ENCODE measurements at regions not wholly inside any gene's neighbourhood (a gene's known extent, or its start where the extent isn't known, plus 50 kb on each side); places are given as distances from the start of the nearest gene placed in this dataset.
"Not testable (repeated sequence)": the region's sequence is repeated elsewhere in the genome, so short reads cannot be mapped to it uniquely, and the experiment has no call there.

DNA sequence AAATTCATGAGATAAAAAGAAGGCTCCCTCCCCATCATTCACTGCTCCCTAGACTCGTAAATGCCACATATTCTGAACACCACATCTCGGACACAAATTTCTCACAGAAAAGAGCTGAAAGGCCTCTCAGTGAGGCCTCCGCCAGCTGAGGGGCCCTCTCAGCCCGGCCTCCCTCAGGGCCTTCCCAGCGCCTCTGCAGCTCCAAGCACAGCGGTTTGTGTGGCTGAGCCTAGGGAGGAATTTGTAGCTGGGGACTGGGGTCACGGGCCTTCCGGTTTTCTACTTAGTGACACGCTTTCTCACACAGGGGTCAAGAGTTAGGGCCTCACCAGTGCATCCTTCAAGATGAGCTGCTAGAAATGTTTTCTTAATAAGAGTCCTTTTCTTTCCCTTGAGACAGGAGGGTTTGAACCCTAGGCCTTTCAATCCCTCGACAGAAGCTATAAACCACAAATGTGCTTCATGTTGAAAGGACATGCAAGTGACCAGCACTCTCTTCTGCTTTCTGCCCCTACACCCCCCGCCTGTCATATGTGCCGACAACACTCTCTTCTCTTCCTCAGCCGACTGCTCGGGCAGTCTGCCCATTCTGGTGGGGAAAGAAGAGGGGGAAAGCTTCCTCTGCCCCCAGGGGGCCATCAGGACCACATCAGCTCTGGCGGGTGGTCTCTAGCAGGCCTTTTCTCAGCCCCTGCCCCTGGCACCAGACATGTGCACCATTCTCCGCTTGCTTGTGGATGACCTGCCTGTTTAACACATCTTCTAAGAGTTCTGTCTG is 104.9 kb downstream of the CHIC2 start:
- DNase-seq = no peak

DNA sequence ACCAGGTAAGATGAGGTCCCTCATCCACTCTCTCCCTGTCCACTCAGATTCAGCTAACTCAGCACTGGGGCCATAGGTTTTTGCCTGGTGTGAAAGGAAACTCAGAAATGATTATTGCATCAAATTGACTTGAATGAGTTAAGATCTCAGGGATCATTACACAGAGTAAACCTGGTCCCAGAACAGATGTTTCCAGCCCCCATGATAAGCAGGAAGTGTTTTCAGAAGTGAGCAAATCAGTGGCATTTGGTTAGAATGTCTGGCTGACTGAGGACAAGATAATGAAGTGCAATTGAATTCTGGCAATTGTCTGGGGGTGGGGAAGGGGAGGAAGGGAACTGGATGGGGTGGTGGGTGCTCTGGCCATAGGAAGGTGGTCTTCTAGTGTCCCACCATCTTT is 108.0 kb downstream of the CHIC2 start:
- no peak for DNase-seq

DNA sequence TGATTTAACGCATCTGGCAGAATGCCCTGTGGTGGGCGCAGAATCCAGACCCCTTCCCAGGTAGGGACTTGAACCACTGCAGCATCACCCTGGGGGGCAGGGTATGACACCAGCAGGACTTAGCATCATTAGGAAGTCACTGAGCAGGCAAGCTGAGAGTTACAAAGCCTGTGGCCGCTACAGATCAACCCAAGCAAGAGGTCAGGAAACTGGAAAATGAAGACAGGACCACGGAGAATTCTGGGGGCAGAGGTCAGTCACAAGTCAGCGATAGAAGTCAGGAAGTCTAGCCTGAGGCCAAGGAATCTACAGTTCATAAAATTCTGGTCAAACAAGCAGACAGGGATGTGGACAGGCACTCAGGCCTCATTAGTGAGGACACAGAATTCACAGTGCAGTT is 108.4 kb downstream of the CHIC2 start:
- DNase-seq = no peak

DNA sequence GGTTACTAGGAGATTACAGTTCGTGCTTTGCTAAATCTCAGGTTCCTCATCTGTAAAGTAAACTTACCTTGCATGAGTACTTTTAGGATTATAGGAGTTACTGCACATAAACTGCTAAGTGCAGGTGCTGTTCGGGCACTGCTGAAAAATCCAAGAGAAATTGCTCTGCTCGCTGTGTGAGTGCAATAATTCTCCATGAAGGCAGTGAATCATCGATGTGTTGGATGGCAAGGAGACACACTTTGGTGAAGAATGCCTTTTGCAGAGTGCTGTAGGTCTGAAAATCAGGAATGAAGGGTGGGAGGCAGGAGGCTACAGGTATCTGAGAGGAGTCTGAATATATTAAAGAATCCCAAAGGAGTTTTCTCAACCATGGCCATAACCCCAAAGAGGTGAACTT is 113.0 kb downstream of the CHIC2 start:
- DNase-seq = no peak

DNA sequence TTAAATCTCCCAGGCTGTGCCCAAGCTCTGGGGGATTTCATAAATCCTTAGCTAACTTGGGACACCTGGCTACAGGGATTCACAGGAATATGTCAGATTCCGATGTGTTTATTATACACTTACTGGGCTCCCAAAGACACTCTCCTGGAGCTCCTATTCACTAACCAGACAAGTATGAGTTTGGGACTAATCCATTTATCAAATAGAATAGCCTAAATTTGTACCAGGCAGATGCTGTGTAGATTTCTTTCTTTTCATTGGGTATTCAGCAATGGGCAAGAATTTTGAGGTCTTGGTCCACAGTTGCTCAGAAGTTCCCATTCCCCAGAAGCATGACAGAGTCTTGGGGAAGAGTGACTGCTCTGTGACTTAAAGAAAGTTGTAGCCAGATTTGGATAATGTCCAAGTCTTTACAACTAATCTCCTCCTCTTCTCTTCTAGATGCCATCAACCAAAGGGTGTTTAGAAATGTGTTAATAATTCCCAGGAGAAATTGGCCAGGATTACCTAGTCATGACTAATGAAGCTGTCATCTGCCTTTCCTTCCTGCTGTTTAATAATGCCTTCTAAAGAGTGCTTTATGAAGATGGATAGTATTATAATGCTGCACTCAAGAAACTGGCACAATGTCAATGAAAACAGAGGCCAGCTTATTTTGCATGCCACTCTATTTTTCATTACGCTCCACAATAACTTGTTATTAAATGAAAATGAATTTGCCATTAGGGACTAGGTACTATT is 120.9 kb downstream of the CHIC2 start:
- DNase-seq = no peak

DNA sequence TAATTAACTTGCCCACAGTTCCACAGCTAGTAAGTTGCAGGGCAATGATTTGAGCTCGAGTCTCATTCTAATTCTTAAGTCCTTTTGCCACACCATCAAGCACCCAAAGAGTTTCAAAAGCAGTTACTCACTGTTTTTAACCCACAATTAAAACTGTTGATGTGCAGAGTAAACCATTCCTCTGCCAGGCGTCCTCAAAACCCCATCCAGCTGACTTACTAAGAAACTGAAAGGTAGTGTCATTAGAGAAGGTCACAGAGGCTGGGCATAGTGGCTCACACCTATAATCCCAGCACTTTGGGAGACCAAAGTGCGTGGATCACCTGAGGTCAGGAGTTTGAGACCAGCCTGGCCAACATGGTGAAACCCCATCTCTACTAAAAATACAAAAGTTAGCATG is 121.7 kb downstream of the CHIC2 start:
- no peak for DNase-seq

DNA sequence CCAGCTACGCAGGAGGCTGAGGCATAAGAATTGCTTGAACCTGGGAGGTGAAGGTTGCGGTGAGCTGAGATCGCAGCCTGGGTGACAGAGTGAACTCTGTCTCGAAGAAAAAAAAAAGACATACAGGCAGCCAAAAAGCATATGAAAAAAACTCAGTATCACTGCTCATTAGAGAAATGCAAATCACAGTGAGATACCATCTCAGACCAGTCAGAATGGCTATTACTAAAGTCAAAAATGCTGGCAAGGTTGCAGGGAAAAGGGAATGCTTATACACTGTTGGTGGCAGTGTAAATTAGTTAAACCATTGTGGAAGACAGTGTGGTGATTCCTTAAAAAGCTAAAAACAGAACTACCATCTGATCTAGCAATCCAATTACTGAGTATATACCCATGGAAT is 123.1 kb downstream of the CHIC2 start:
- no peak for DNase-seq

DNA sequence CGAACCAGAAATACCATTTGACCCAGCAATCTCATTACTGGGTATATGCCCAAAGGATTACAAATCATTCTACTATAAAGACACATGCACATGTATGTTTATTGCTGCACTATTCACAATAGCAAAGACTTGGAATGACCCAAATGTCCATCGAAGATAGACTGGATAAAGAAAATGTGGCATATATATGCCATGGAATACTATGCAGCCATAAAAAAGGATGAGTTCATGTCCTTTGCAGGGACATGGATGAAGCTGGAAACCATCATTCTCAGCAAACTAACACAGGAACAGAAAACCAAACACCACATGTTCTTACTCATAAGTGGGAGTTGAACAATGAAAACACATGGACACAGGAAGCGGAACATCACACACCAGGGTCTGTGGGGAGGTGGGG is 124.5 kb downstream of the CHIC2 start:
- not testable (repeated sequence) for DNase-seq

DNA sequence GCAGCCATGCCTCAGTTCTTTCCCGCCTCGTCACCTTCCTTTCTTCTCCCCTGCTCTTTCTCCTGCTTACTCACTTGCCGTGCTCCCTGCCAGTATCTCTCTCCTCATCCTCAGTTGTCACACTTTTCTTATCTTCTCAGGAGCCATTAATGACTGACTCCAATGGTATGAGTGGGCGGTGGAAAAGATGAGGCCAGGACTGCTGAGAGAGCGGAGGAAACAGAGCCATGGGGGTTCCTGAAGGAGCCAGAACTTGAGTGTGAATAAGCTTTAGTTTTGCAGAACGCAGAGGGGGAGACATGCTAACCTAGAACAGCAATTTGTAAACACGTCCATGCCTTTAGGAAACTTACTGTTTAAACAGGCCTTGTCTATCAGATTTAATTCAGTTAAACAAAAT is 126.5 kb downstream of the CHIC2 start:
- no peak for DNase-seq

DNA sequence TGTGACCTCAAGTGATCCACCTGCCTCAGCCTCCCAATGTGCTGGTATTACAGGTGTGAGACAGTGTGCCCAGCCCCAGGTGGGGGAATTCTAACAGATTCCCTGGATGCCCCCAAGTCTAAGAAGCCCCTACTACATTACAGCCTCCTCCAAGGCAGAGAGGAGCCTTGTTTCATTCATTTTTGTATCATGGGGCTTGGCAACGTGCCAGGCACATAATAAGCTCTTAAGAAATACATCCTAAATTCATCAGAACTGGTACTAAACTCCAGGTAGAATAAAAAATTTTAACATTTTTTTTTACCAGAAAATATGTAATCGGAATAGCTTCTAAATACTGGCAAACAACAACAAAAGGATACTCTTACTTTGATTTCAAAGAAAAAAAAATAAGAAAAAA is 127.1 kb downstream of the CHIC2 start:
- no peak for DNase-seq

DNA sequence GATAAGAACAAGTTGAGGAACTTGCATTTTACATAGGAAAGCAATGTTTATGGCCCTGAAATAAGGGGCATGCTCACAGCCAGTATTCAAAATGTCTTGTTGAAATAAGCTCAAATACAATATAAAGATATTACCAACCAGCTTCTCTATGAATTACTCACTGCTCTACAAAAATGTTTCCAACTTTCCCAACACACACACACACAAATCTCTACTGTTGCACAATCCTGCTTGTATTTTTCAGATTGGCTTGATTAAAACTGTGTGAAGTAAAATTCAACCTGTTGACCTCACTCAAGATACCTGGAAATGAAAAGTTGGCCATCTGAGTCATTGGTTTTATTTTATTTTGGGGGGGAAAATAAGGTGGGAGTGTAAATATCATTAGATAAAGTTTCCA is 128.6 kb downstream of the CHIC2 start:
- no peak for DNase-seq

DNA sequence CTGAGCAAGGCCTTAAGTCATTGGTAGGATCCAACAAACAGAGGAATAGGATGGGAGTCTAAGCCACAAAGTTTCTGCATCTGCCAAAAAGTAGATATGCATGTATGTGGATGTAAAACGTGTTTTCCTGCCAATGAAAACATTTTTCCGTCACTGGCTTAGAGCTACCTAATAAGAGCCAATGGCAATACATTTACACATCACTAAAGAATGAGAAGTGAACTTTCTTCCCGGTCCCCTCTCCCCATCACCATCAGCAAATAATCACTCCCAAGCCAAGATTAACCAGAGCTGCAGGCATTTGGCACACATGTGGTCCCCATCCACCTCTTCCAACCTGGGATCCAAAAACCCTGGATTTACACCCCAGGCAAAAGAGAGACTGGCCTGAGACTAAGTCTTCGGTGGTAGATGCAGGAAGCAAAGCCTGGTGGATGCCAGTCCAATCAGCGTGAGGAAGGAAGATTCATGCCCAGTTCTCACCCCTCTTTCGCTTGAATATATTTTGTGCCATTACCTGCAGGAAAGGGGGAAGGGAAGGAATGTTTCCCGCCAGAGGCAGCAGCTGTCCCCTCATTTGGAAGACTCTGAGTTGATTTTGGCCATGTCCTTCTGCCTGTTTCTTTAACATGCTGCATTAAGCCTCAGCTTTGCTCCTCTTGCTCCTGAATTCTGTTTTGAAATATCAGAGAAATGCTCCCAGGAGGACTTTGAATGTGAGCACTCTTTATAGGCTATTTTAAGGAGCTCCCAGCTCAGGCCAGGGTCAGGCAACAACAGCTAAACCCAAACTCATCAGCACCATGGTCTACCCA is 131.4 kb downstream of the CHIC2 start:
- DNase-seq = no peak

DNA sequence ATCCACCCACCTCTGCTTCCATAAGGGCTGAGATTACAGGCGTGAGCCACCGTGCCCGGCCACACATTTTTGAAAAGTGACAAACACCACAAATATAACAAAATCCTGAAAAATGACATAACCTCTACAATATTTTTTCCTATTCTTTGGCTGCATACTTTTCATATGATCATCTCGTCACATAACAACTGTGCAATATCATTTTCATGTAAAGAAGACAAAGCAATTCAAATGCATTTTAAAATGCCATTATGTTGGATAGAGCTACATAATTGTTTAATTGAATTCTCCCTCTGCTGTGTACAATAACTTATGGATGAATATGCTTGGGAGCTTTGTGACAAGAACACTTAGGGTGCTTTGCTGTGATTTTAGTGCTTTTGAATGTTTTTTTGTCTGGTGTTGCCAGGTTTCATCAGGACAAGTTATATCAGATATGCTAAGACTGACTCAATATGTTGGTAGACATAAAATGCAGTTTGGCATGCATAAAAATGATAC is 132.9 kb downstream of the CHIC2 start:
- no peak for DNase-seq

DNA sequence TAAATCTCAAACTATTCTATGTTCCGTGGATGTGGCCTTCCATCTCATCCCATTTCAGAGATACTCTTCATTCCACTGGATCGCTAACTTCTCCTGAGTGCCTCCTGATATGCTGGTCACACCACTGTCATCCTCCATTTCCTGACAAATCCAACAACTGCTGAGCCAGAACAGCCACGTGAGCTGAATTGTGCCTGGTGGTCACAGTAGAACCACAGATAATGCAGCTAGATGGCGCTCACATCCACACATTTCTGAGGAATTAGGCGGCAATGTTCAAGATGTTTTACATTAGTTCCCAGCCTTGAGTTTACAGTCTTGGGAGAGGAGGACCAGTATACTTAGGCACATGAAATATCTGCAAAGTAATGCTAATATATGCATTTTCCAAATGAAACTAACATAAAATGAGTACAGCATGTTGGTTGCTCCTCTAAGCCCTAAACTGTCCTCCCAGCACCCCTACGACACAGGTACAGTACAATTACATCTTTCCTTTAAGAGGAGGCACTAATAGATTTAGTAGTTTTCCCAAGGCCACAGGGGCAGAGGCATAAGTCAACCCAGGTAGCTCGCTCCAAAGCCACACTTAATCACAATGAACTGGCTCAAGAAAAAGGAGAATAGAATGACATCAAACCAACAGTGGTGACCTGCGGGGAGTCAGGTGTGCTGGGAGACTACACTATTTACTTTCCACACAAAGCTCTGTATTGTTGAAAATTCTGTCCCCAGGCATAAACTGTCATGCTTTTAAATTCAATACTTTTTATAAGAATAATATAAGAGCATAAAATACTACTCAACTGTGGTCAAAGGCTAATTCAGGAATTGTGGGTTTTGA is 134.2 kb downstream of the CHIC2 start:
- peak; percentile 56 for DNase-seq

DNA sequence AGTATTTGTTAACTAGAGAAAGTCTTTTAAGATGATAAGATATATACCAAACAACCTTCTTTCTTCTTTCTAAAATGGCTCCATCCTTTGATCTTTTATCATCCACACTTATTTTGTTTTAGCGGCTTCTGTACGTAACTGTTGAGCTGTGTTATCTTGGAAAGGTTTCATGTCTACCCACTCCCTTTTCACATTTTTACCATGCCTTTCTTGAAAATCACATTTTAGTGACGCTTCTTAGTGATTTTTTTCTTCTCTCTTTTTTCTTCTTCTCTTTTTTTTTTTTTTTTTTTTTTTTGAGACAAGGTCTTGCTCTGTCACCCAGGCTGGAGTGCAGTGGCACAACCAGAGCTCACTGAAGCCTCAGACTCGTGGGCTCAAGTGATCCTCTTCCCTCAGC is 135.1 kb downstream of the CHIC2 start:
- DNase-seq = no peak

DNA sequence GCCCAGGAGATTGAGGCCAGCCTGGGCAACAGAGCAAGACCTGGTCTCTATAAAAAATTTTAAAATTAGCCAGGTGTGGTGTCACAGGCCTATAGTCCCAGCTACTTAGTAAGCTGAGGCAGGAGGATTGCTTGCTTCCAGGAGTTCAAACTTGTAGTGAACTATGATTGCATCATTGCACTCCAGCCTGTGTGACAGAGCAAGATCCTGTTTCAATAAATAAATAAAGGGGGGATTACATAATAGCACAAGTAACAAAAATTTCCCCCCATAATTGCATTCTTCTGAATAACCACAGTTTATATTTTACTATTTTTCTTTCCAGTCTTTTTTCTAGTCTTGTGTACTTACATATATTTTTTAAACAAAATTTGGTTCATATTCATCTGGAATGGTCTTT is 135.6 kb downstream of the CHIC2 start:
- no peak for DNase-seq

DNA sequence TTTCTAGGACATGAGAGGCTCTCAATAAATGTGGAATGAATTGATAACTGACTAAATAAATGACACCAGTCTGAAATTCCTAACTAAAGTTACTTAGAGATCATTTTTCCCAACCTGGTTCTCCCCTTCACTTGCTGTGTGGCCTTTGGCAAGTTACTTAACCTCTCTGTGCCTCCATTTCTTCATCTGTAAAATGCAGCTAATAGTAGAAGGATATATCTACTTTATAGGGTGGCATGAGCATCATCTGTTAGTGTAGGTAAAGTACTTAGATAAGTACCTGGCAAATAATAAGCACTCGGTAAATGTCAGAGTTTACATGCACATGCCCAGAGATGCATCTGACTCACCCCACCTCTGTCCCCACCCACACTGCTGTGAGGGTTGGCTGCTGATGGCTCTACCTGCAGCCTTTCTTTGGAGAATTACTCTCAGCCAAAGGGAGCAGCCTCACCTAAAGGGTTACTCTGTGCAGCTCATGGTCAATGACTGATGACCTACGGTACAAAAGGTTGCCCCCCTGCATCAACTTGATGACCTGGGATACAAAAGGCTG is 139.3 kb downstream of the CHIC2 start:
- no peak for DNase-seq

DNA sequence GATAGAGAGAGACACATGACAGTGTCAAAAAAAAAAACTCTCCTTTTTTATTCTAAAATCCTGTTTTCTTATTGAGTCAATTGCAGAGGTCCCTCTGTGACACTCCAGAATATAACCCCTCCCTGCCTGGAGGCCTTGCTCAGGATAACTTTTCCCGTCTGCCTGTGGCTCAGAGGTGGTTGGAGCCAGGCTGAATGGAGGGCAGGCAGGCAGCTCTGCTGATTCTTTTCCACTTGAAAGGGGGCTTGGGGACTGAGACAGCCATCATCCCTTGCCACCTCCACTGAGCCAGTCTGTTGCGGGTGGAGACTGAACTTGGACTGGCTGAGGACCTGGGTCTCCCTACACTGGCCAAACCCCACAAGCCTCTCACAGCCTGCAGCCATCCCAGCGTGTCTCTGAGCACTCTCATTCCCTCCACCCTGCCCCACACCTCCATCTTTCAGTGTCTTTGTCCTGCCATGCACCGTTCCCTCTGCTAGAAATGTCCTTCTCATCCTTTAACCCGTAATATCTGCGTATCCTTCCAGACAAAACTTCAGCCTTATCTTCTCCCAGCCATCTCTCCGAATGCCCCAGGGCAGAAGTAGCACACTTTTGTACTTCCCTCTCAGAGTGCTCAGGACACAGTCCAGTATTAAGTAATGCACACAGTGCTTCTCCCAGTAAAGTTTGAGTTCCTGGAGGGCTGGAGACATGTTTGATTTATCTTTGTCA is 139.9 kb downstream of the CHIC2 start:
- DNase-seq = no peak

DNA sequence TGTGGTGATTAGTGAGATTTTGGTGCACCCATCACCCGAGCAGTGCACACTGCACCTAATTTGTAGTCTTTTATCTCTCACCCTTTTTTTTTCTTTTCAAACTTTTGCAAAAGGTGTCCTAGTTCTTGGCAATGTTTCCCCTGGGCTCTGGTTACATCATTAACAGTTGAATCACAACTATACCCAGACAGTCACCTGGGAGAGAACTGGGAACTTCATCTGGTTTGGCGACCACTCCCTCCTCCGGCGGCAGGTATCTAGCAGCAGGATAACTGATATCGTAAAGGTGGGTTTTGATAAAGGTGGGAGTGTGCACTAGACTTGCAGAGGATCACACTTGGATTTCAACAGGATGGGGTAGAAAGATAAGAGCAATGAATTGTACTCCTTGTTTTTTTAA is 140.5 kb downstream of the CHIC2 start:
- no peak for DNase-seq

DNA sequence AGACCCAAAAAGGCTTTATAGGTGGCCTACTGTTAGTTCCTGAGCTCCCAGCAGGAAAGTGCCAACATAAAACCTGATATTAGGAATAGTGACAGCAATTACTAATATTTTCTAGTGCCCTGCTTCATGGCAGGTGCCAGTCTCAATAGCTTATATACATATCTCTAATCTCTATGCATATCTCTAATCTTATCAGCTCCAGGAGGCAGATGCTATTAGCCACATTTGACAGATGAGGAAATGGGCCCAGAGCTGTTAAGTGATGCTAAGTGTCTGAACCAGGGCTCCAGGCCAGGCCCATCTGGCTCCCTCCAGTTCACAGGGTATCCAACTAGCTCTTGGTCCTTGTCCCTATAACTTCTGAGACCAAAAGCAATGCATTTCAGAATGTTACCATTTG is 142.5 kb downstream of the CHIC2 start:
- no peak for DNase-seq

DNA sequence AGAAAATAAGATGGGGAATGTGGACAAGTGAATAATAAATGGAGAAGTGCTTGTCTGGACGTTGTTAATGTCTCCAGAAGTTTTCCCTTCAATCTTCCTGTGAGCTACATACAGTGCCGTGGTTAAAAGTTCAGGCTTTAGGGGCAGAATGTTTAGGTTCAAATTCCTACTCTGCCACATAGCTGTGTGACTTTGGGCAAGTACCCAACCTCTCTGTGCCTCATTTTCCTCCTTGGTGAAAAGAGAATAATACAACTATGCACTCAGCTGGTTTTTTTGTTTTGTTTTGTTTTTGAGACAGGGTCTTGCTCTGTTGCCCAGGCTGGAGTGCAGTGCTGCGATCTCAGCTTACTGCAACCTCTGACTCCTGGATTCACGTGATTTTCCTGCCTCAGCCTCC is 143.5 kb downstream of the CHIC2 start:
- DNase-seq = no peak

DNA sequence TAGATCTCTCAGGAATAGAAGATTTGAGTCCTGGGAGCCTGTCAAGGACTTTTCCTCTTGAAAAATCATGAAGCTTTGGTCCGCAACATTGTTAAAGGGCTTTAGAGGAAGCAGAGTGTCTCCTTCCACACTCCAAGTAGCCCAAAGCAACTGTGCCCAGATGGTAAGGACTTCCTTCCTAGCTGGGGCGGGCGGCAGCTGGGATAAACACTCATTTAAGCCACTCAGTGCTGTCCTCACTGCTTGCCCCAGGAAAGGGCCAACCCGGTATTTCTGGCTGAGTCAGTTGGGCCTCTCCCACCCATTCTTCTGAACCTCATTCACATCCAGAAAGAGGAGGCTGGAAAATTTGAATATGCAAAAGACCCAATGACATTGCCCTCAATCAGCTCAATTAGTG is 144.3 kb downstream of the CHIC2 start:
- DNase-seq = no peak

Data from 8988T (cell line).